Keratinocyte (primary cell): ENCODE measurements at regions not wholly inside any gene's neighbourhood (a gene's known extent, or its start where the extent isn't known, plus 50 kb on each side); places are given as distances from the start of the nearest gene placed in this dataset.

Source experiments
- DNase-seq: peaks from one replicate; pipeline ENCODE4 v3.0.0-alpha.2; 2011; ENCODE audit warnings: low read depth, missing footprints, low spot score
- FAIRE-seq: peaks from 2 replicates; lab custom pipeline; 2011; peaks lifted over from hg19 to GRCh38; lab: Jason Lieb, UNC
- H2AFZ ChIP-seq: 2 replicates; pipeline ENCODE4 v1.6.0; 2012; ENCODE audit warnings: low read length, control low read depth, inconsistent platforms; ENCODE audit not compliant: control insufficient read depth
- H3K27ac ChIP-seq: 2 replicates; pipeline ENCODE4 v1.5.1; 2011; ENCODE audit warnings: low read length; ENCODE audit not compliant: control insufficient read depth, insufficient read depth
- H3K27me3 ChIP-seq: 3 replicates; pipeline ENCODE4 v1.6.0; 2011; ENCODE audit warnings: low read length; ENCODE audit not compliant: control insufficient read depth, insufficient read depth; ENCODE audit errors: extremely low read depth
- H3K36me3 ChIP-seq, 2 experiments: 2 replicates in 1 of 2; 3 replicates in 1 of 2; pipeline ENCODE4 v1.5.1; 2011; ENCODE audit warnings: low read length in 2 of 2, mild to moderate bottlenecking in 1 of 2; ENCODE audit not compliant: control insufficient read depth in 2 of 2, insufficient read depth in 2 of 2; ENCODE audit errors: extremely low read depth in 1 of 2
- H3K4me1 ChIP-seq: 3 replicates; pipeline ENCODE4 v1.5.1; 2011; ENCODE audit warnings: low read length; ENCODE audit not compliant: control insufficient read depth, insufficient read depth; ENCODE audit errors: extremely low read depth
- H3K4me2 ChIP-seq: 3 replicates; pipeline ENCODE4 v1.6.0; 2011; ENCODE audit warnings: low read depth, low read length; ENCODE audit not compliant: control insufficient read depth, insufficient read depth; ENCODE audit errors: extremely low read depth
- H3K4me3 ChIP-seq, 3 experiments: fragments of 200-600 bp in 1 of 3; sonication (generic) in 1 of 3; 2 replicates in 2 of 3; 3 replicates in 1 of 3; pipeline ENCODE4 v1.5.1; 2011 to 2016; ENCODE audit warnings: low read length in 3 of 3, mild to moderate bottlenecking in 3 of 3, control low read depth in 2 of 3, inconsistent platforms in 1 of 3, low read depth in 1 of 3, mixed read lengths in 1 of 3, mixed run types in 1 of 3, moderate library complexity in 1 of 3; ENCODE audit not compliant: control insufficient read depth in 2 of 3, insufficient read depth in 2 of 3; ENCODE audit errors: extremely low read depth in 1 of 3
- H3K79me2 ChIP-seq: 2 replicates; pipeline ENCODE4 v1.6.0; 2012; ENCODE audit warnings: low read length; ENCODE audit not compliant: control insufficient read depth, insufficient read depth
- H3K9ac ChIP-seq: 3 replicates; pipeline ENCODE4 v1.6.0; 2011; ENCODE audit warnings: low read length; ENCODE audit not compliant: control insufficient read depth, insufficient read depth; ENCODE audit errors: extremely low read depth
- H3K9me1 ChIP-seq: 3 replicates; pipeline ENCODE4 v1.6.0; 2011; ENCODE audit warnings: low read length; ENCODE audit not compliant: control insufficient read depth, insufficient read depth; ENCODE audit errors: extremely low read depth
- H3K9me3 ChIP-seq: 2 replicates; pipeline ENCODE4 v1.5.1; 2012; ENCODE audit warnings: low read depth, low read length; ENCODE audit not compliant: control insufficient read depth
- H4K20me1 ChIP-seq: 3 replicates; pipeline ENCODE4 v1.6.0; 2011; ENCODE audit warnings: low read length; ENCODE audit not compliant: control insufficient read depth, insufficient read depth; ENCODE audit errors: extremely low read depth
- CTCF ChIP-seq, 3 experiments: IDR thresholded peaks in 1 of 3; conservative IDR thresholded peaks in 1 of 3; optimal IDR thresholded peaks in 1 of 3; 2 replicates in 2 of 3; 3 replicates in 1 of 3; pipeline versions ENCODE3 to v1.5.1; 2011; ENCODE audit warnings: low read length in 3 of 3, mild to moderate bottlenecking in 3 of 3, moderate library complexity in 2 of 3, control low read depth in 1 of 3, inconsistent platforms in 1 of 3; ENCODE audit not compliant: insufficient read depth in 2 of 3; ENCODE audit errors: extremely low read depth in 1 of 3
- EZH2 ChIP-seq: IDR thresholded peaks from one replicate; pipeline ENCODE4 v1.6.1; 2012; ENCODE audit warnings: inconsistent platforms, mild to moderate bottlenecking, low read length, moderate library complexity
- dilution Hi-C: fragments of 300-500 bp; cut with MboI; formaldehyde crosslinking; loops from one replicate; pipeline ENCODE4 v1.7.0; 2020; ENCODE audit warnings: low sequenced_read_pairs; ENCODE audit not compliant: extremely low pct_ligation_motif_present

DNA sequence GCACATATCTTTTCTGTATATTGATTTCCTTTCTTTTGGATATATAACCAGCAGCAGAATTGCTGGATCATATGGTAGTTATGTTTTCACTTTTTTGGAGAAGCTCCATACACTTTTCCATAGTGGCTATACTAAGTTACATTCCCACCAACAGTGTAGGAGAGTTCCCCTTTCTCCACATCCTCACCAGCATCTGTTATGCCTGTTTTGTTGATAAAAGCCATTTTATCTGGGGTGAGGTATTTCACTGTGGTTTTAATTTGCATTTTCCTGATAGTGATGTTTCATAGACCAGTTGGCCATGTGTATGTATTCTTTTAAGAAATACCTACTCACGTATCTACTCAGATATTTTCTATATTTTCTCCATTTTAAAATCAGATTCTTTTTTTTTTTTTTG lies 419.3 kb upstream of the FAT3 start:
- Histone ChIP-seq H3K27ac (no peak overlapping the region), H3K9me3 (no peaks in the 10 kb centered on the region), H3K4me1 (no peaks in the 10 kb centered on the region), H3K9ac (no peak overlapping the region), H3K9me1 (no peaks in the 10 kb centered on the region), H3K4me2 (no peak overlapping the region), H2AFZ (no peak overlapping the region), H3K79me2 (no peaks in the 10 kb centered on the region), H3K4me3 (no peak overlapping the region), H3K27me3 (no peaks in the 10 kb centered on the region), H3K36me3 (no peaks in the 10 kb centered on the region), H4K20me1 (no peaks in the 10 kb centered on the region)
- no peak for DNase-seq
- dilution Hi-C loops = no loop called here
- no peak for FAIRE-seq
- TF ChIP-seq CTCF (optimal IDR thresholded peaks at IDR 0.05 in 1 of 3, IDR thresholded peaks at IDR 0.05 in 1 of 3, conservative IDR thresholded peaks at IDR 0.05 in 1 of 3; ENCODE audit: extremely low read depth in 1 of 3, insufficient read depth in 2 of 3, low read length in 3 of 3) (no peak), EZH2 (no peak)

- dilution Hi-C loops = no loop called here
- no peaks in the 10 kb centered on the region for H3K9me3 ChIP-seq
- H3K9me1 ChIP-seq = no peaks in the 10 kb centered on the region
- H3K79me2 ChIP-seq = no peaks in the 10 kb centered on the region
- no peaks in the 10 kb centered on the region for H3K4me1 ChIP-seq
- no peaks in the 10 kb centered on the region for H4K20me1 ChIP-seq
- H3K27ac ChIP-seq = no peak overlapping the region
- no peaks in the 10 kb centered on the region for H3K27me3 ChIP-seq
- H3K4me2 ChIP-seq = no peak overlapping the region
- no peaks in the 10 kb centered on the region for H3K36me3 ChIP-seq
- no peak for TF ChIP-seq CTCF (optimal IDR thresholded peaks at IDR 0.05 in 1 of 3, IDR thresholded peaks at IDR 0.05 in 1 of 3, conservative IDR thresholded peaks at IDR 0.05 in 1 of 3; ENCODE audit: extremely low read depth in 1 of 3, insufficient read depth in 2 of 3, low read length in 3 of 3)
- no peak for TF ChIP-seq EZH2
- H3K9ac ChIP-seq = no peak overlapping the region
- DNase-seq (no peak), FAIRE-seq (no peak)
- no peak overlapping the region for H3K4me3 ChIP-seq
- no peak overlapping the region for H2AFZ ChIP-seq
These were observed 420.6 kb upstream of the FAT3 start for GRCh38 chr11:91804042-91804441.
